ENCODE measurements at regions not wholly inside any gene's neighbourhood (a gene's known extent, or its start where the extent isn't known, plus 50 kb on each side); places are given as distances from the start of the nearest gene placed in this dataset.

DNA sequence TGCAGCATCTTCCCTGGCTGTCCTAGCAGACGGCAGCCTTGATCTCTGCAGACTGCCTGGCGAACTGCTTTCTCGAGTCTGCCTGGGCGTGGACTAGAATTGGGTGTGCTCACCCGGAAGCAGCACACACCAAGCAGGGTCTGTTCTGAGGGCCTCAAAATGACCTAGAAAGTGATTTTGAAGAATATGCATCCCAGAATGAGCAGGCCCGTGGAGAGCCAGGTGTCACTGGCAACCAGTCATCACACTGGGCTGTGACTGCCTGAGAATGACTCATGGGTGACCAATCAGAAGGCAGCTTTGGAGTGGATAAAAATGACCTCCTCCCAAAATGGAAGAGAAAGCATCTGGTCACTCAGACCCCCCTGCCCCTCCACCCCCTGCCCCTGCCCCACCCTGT is 114.9 kb upstream of the NECTIN1 start:
- TF ChIP-seq, protein P1, sequence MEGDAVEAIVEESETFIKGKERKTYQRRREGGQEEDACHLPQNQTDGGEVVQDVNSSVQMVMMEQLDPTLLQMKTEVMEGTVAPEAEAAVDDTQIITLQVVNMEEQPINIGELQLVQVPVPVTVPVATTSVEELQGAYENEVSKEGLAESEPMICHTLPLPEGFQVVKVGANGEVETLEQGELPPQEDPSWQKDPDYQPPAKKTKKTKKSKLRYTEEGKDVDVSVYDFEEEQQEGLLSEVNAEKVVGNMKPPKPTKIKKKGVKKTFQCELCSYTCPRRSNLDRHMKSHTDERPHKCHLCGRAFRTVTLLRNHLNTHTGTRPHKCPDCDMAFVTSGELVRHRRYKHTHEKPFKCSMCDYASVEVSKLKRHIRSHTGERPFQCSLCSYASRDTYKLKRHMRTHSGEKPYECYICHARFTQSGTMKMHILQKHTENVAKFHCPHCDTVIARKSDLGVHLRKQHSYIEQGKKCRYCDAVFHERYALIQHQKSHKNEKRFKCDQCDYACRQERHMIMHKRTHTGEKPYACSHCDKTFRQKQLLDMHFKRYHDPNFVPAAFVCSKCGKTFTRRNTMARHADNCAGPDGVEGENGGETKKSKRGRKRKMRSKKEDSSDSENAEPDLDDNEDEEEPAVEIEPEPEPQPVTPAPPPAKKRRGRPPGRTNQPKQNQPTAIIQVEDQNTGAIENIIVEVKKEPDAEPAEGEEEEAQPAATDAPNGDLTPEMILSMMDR (IDR thresholded peaks at IDR 0.05; ENCODE audit: poor library complexity), result no peak
- TF ChIP-seq EZH2 (IDR thresholded peaks at IDR 0.05; ENCODE audit: borderline replicate concordance), result no peak
- no peak for TF ChIP-seq EZH2phosphoT487 (IDR thresholded peaks at IDR 0.05; ENCODE audit: low read depth, severe bottlenecking, unreplicated experiment)

Data from hepatocyte (in vitro differentiated cells).